Ascending aorta (tissue), 2 donors: ENCODE measurements at regions not wholly inside any gene's neighbourhood (a gene's known extent, or its start where the extent isn't known, plus 50 kb on each side); places are given as distances from the start of the nearest gene placed in this dataset.

Source experiments
- DNase-seq, 2 donors: peaks; one replicate each; pipeline ENCODE4 v3.0.0-alpha.2; 2019; ENCODE audit warnings: low spot score in 2 of 2
- H3K27ac ChIP-seq, 2 donors: fragments of 200-600 bp; sonication (generic); one replicate each; pipeline ENCODE4 v1.5.1; 2016 to 2017; ENCODE audit warnings: mild to moderate bottlenecking in 1 of 2
- H3K27me3 ChIP-seq: fragments of 200-600 bp; sonication (generic); one replicate; pipeline ENCODE4 v1.5.1; 2017
- H3K36me3 ChIP-seq, 2 donors: fragments of 200-600 bp; sonication (generic); one replicate each; pipeline ENCODE4 v1.5.1; 2016
- H3K4me1 ChIP-seq, 2 donors: fragments of 200-600 bp; sonication (generic); one replicate each; pipeline ENCODE4 v1.5.1; 2016 to 2017; ENCODE audit warnings: mild to moderate bottlenecking in 1 of 2
- H3K4me3 ChIP-seq, 2 donors: fragments of 200-600 bp; sonication (generic); one replicate each; pipeline ENCODE4 v1.5.1; 2016 to 2017; ENCODE audit warnings: mild to moderate bottlenecking in 1 of 2
- H3K9me3 ChIP-seq, 2 donors: fragments of 200-600 bp; sonication (generic); one replicate each; pipeline ENCODE4 v1.5.1; 2016
- CTCF ChIP-seq, 3 experiments: fragments of 200-600 bp in 2 of 3; fragments of 450-650 bp in 1 of 3; sonication (generic) in 2 of 3; IDR thresholded peaks; one replicate each; pipeline ENCODE4 v1.5.1; 2016 to 2019; ENCODE audit warnings: antibody characterized with exemption in 3 of 3, mild to moderate bottlenecking in 1 of 3, moderate library complexity in 1 of 3
- intact Hi-C: fragments of 100-400 bp; cut with DNase I; formaldehyde crosslinking; loops from one replicate; pipeline ENCODE4 v1.15.1; 2023

DNA sequence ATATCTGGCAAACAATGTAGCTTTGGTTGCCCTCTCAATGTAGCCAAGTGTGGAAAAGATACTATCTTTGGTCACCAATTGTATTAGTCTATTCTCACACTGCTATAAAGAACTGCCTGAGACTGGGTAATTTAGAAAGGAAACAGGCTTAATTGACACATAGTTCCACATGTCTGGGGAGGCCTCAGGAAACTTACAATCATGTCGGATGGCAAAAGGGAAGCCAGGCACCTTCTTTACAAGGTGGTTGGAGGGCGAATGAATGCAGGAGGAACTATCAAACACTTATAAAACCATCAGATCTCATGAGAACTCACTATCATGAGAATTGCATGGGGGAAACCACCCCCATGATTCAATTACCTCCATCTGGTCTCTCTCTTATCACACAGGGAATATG, 133.1 kb upstream of the TBCA start:
- Histone ChIP-seq H3K36me3 (no peaks in the 10 kb centered on the region), H3K27ac (no peak overlapping the region), H3K4me3 (no peak overlapping the region), H3K9me3 (no peaks in the 10 kb centered on the region), H3K4me1 (no peaks in the 10 kb centered on the region), H3K27me3 (no peaks in the 10 kb centered on the region)
- no peak for TF ChIP-seq CTCF (IDR thresholded peaks at IDR 0.05)
- no peak for DNase-seq
- intact Hi-C loops: no loop called here

- no peaks in the 10 kb centered on the region for H3K4me1 ChIP-seq
- no peak overlapping the region for H3K27ac ChIP-seq
- DNase-seq: no peak
- intact Hi-C loops: no loop called here
- no peaks in the 10 kb centered on the region for H3K9me3 ChIP-seq
- no peak overlapping the region for H3K4me3 ChIP-seq
- no peak for TF ChIP-seq CTCF (IDR thresholded peaks at IDR 0.05)
- no peaks in the 10 kb centered on the region for H3K36me3 ChIP-seq
- H3K27me3 ChIP-seq: no peaks in the 10 kb centered on the region
Observed at GRCh38 chr5:77908787-77909186, 132.6 kb upstream of the TBCA start.

GRCh38 chr5:77907786-77908185, 131.6 kb upstream of the TBCA start:
- intact Hi-C loops: no loop called here
- H3K4me1 ChIP-seq: no peaks in the 10 kb centered on the region

DNA sequence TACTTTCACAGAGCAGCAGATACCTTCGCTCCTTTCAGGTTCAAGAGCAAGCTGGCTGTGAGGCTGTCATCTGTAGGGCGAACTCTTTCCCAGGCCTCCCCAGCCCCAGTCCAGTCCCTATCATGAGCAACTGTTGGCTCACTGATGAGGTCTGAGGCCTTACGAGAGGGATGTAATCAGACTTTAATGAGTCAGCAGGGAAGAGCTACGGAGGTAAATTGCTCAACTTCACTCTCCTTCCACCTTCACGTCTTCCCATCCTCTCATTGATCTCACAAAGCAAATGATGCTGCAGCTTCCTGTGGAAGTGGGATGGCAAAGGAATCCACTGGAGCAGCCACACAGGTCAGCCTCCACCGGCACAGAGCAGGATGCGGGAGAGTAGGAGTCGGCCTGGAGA, 130.7 kb upstream of the TBCA start:
- no peaks in the 10 kb centered on the region for H3K36me3 ChIP-seq
- no peak overlapping the region for H3K4me3 ChIP-seq
- no peaks in the 10 kb centered on the region for H3K9me3 ChIP-seq
- H3K4me1 ChIP-seq: no peaks in the 10 kb centered on the region
- H3K27ac ChIP-seq: no peak overlapping the region
- no peak for DNase-seq
- no peaks in the 10 kb centered on the region for H3K27me3 ChIP-seq
- intact Hi-C loops: no loop called here
- no peak for TF ChIP-seq CTCF (IDR thresholded peaks at IDR 0.05)

More at GRCh38 chr5:77907786-77908185, 131.6 kb upstream of the TBCA start:
- Histone ChIP-seq H3K36me3 (no peaks in the 10 kb centered on the region), H3K9me3 (no peaks in the 10 kb centered on the region), H3K27me3 (no peaks in the 10 kb centered on the region), H3K4me3 (no peak overlapping the region), H3K27ac (no peak overlapping the region)
- DNase-seq: no peak
- no peak for TF ChIP-seq CTCF (IDR thresholded peaks at IDR 0.05)

DNA sequence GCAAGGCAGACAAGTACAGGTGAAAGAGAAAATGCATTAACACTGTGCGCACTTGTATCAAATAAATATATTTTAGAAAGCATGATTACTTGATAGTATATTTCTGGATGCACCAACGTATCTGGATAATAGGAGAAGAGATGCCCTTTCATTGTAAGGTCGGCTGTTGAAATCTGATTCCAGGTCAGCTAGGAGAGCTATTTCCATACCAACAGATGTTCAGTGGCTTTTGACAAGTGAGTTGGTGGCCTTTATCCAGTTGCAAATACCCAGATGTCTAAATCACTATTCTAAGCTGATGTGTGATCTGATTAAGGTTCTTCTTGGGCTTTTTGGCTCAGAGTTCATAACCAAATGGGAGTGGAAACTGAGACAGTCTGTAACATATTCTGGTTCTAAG, 128.2 kb upstream of the TBCA start:
- H3K9me3 ChIP-seq: no peaks in the 10 kb centered on the region
- TF ChIP-seq CTCF (IDR thresholded peaks at IDR 0.05): no peak
- no peaks in the 10 kb centered on the region for H3K4me1 ChIP-seq
- no peak overlapping the region for H3K4me3 ChIP-seq
- H3K27ac ChIP-seq: no peak overlapping the region
- no peaks in the 10 kb centered on the region for H3K36me3 ChIP-seq
- DNase-seq: no peak
- intact Hi-C loops: no loop called here
- H3K27me3 ChIP-seq: no peaks in the 10 kb centered on the region

GRCh38 chr5:77900691-77901090, 124.6 kb upstream of the TBCA start:
- no peak for TF ChIP-seq CTCF (IDR thresholded peaks at IDR 0.05)
- DNase-seq: no peak
- intact Hi-C loops: no loop called here
- H3K27me3 ChIP-seq: no peaks in the 10 kb centered on the region
- H3K4me1 ChIP-seq: no peaks in the 10 kb centered on the region
- H3K36me3 ChIP-seq: no peaks in the 10 kb centered on the region
- no peaks in the 10 kb centered on the region for H3K9me3 ChIP-seq
- H3K4me3 ChIP-seq: no peak overlapping the region
- H3K27ac ChIP-seq: no peak overlapping the region
